Skeletal muscle satellite cell (primary cell): ENCODE measurements at regions not wholly inside any gene's neighbourhood (a gene's known extent, or its start where the extent isn't known, plus 50 kb on each side); places are given as distances from the start of the nearest gene placed in this dataset.

Experiments used
- H3K27me3 ChIP-seq: 2 replicates; pipeline ENCODE4 v1.7.0; 2013; ENCODE audit warnings: low read length; ENCODE audit not compliant: control insufficient read depth, insufficient read depth
- H3K36me3 ChIP-seq: 2 replicates; pipeline ENCODE4 v1.7.0; 2013; ENCODE audit warnings: mild to moderate bottlenecking, control low read depth, low read length; ENCODE audit not compliant: insufficient read depth
- H3K4me1 ChIP-seq: 2 replicates; pipeline ENCODE4 v1.7.0; 2013; ENCODE audit warnings: low read length; ENCODE audit not compliant: control insufficient read depth, insufficient read depth
- H3K4me2 ChIP-seq: 2 replicates; pipeline ENCODE4 v1.7.0; 2013; ENCODE audit warnings: mild to moderate bottlenecking, low read length
- H3K4me3 ChIP-seq: 2 replicates; pipeline ENCODE4 v1.7.0; 2013; ENCODE audit warnings: low read length
- H3K9ac ChIP-seq: 2 replicates; pipeline ENCODE4 v1.7.0; 2013; ENCODE audit warnings: mild to moderate bottlenecking, low read depth, low read length, moderate library complexity
- H3K9me3 ChIP-seq: replicated peaks from 2 replicates; pipeline ENCODE4 v1.7.0; 2013; ENCODE audit warnings: mild to moderate bottlenecking, control low read depth, low read length

DNA sequence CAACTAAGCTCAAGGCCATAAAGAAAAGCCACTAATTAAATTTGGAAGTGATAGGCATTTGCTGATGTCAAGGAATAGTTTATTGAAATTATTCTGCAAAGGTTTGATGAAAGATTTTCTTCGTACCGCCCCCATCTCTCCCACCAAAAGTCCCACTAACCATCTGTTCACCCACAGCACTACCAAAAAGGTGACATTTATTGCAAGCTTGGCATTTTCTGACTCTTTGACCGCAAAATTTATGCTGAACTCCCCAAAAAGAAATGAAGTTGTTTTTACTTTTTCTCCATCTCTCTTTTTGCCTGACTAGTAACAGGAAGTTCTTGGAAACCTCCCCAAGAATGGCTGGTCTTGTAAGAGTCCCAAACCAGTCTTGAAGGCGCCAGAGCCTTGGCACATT, 384.9 kb upstream of the SOX9 start:
- H3K9me3 ChIP-seq, result no peaks in the 10 kb centered on the region
- H3K27me3 ChIP-seq, result no peaks in the 10 kb centered on the region
- no peaks in the 10 kb centered on the region for H3K4me1 ChIP-seq
- no peak overlapping the region for H3K4me2 ChIP-seq
- no peak overlapping the region for H3K4me3 ChIP-seq
- H3K9ac ChIP-seq, result no peak overlapping the region
- H3K36me3 ChIP-seq, result no peaks in the 10 kb centered on the region

DNA sequence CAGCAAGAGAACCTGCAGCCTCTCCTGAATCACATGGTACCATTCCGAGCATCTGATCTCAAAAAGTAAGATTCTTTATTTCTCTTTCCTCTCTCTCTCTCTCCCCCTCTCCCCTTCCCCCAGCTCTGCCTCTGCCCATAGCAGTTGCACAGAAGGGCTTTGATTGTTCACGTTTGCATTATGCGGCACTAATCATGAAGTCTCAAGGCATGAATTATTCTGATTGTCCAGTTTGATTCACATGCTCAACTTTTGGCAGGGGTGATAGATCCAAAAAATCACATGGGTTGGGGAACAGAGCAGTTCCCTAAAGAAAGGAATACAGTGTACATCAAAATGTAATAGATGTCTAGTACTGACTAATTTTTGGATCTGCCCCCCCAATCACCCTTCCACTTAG, 380.0 kb upstream of the SOX9 start:
- H3K27me3 ChIP-seq, result no peaks in the 10 kb centered on the region
- H3K4me1 ChIP-seq, result no peaks in the 10 kb centered on the region
- no peak overlapping the region for H3K9ac ChIP-seq
- no peaks in the 10 kb centered on the region for H3K36me3 ChIP-seq
- H3K4me2 ChIP-seq, result no peak overlapping the region
- H3K9me3 ChIP-seq, result no peaks in the 10 kb centered on the region
- H3K4me3 ChIP-seq, result no peak overlapping the region

DNA sequence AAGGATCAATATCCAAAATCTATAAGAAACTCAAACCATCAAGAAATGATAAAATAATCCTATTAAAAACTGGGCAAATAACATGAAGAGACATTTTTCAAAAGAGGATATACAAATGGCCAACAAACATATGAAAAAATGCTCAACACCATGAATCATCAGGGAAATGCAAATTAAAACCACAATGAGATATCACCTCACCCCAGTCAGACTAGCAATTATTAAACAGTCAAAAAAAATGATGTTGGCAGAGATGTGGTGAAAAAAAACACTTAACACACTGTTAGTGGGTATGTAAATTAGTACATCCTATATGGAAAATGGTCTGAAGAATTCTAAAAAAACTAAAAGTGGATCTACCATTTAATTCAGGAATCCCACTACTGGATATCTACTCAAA, 379.0 kb upstream of the SOX9 start:
- no peak overlapping the region for H3K9ac ChIP-seq
- no peaks in the 10 kb centered on the region for H3K4me1 ChIP-seq
- no peak overlapping the region for H3K4me3 ChIP-seq
- H3K36me3 ChIP-seq, result no peaks in the 10 kb centered on the region
- no peaks in the 10 kb centered on the region for H3K9me3 ChIP-seq
- no peaks in the 10 kb centered on the region for H3K27me3 ChIP-seq
- no peak overlapping the region for H3K4me2 ChIP-seq

DNA sequence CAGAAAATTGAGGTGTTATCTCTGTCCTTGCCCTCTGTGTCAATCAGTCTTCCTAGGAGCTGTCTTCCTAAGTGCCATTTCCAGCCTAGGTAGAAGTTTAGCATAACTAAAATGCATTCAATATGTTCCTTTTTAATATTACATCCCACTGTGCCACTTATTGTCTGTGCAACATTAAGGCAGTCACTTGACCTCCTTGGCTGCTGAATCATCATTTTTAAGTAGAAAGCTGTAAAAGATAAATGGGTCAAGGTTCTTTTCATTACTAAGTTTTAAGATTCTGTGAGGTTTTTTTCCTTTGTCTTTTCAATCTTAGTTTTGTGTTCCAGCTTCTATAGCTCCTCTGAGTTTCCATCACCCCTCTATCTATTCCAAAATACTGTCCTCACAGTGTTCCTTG, 371.9 kb upstream of the SOX9 start:
- Histone ChIP-seq H3K4me1 (no peaks in the 10 kb centered on the region), H3K4me2 (no peak overlapping the region), H3K9ac (no peak overlapping the region), H3K27me3 (no peaks in the 10 kb centered on the region), H3K36me3 (no peaks in the 10 kb centered on the region), H3K9me3 (no peaks in the 10 kb centered on the region), H3K4me3 (no peak overlapping the region)

DNA sequence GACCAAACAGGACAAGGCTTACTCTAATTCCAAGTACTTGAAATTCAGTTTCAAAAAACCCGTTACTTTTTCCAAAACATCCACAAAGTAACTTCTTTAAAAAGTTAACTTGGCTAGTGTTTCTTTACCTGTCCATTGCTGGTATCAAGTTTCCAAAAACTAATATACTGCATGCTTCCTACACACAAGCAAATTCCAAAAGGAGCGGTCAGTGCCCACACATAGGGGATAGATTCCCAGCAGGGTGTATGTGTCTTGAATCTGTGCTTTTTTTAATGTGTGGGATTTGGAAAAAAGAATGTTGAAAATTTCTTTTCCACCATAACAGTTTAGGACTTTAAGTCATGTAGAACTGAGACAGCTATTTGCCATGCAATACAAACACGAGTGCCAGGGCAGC, 367.8 kb upstream of the SOX9 start:
- no peaks in the 10 kb centered on the region for H3K27me3 ChIP-seq
- H3K4me2 ChIP-seq, result no peak overlapping the region
- no peak overlapping the region for H3K9ac ChIP-seq
- H3K4me1 ChIP-seq, result no peaks in the 10 kb centered on the region
- H3K36me3 ChIP-seq, result no peaks in the 10 kb centered on the region
- H3K4me3 ChIP-seq, result no peak overlapping the region
- H3K9me3 ChIP-seq, result no peaks in the 10 kb centered on the region

DNA sequence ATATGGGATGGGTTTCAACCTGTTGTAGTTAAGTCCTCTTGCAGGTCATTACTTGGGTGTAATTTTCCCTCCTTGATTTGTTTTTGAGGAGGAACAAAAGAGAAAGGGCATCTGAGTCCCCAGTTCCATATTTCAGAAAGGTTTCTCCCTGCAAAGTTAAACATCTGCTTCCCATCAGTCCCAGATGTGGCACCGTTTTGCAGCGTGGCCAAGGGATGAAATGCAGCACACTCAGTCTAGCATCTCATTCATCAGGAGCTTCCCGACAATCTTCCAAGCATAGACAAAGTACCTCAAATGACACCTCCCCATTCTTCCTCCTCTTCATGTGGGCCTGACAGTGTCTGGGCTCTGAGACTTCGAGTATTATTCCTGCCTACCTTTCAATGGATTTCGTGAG, 363.7 kb upstream of the SOX9 start:
- no peaks in the 10 kb centered on the region for H3K36me3 ChIP-seq
- H3K4me3 ChIP-seq, result no peak overlapping the region
- H3K9ac ChIP-seq, result no peak overlapping the region
- no peaks in the 10 kb centered on the region for H3K4me1 ChIP-seq
- H3K9me3 ChIP-seq, result no peaks in the 10 kb centered on the region
- H3K4me2 ChIP-seq, result no peak overlapping the region
- no peaks in the 10 kb centered on the region for H3K27me3 ChIP-seq

DNA sequence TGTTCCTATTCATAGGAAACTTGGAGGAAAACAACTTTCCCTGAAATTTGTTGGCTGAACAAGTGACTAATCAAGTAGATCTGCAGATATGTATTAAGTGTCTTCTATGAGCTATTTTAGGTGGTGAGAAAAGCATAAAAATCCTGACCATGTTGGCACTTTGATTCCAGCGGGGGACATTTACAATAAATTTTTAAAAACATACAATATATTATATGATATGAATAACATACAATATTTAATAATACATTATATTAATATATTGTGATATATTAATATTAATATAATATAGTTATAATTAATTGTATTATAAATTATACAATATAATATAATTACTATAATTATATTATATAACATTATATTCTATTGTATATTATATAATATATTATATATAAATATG, 362.9 kb upstream of the SOX9 start:
- no peaks in the 10 kb centered on the region for H3K4me1 ChIP-seq
- no peak overlapping the region for H3K4me2 ChIP-seq
- H3K36me3 ChIP-seq, result no peaks in the 10 kb centered on the region
- no peaks in the 10 kb centered on the region for H3K9me3 ChIP-seq
- no peaks in the 10 kb centered on the region for H3K27me3 ChIP-seq
- no peak overlapping the region for H3K9ac ChIP-seq
- H3K4me3 ChIP-seq, result no peak overlapping the region

DNA sequence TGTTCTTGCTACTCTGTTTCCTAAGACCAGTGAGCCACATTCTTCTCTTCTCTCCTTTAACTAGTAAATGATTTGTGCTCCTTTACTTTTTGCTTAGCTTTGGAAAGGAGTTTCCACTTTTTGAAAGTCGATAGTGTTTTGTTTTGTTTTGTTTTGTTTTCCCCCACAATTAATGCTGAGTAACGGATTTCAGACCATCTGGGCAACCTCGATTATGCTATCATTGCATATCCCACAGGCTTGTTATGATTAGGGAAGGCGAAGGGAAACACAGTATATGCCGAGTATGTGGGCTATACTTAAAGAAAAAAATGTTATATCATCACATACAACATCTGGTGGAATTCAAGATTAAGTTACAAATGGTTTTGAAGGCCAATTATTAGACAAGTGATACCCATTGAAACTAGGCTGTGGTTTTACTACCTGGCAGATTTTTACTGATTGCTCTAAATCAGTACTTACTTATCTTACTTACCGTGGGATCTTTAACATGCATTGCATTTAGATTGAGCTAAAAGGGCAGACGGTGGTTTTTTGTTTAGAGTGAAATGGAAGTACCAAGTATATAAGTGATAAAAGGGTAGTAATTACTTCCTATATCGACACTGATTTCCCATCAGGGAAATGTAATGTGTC, 361.3 kb upstream of the SOX9 start:
- Histone ChIP-seq H3K9ac (no peak overlapping the region), H3K36me3 (no peaks in the 10 kb centered on the region), H3K4me2 (no peak overlapping the region), H3K4me3 (no peak overlapping the region), H3K9me3 (no peaks in the 10 kb centered on the region), H3K4me1 (no peaks in the 10 kb centered on the region), H3K27me3 (no peaks in the 10 kb centered on the region)

DNA sequence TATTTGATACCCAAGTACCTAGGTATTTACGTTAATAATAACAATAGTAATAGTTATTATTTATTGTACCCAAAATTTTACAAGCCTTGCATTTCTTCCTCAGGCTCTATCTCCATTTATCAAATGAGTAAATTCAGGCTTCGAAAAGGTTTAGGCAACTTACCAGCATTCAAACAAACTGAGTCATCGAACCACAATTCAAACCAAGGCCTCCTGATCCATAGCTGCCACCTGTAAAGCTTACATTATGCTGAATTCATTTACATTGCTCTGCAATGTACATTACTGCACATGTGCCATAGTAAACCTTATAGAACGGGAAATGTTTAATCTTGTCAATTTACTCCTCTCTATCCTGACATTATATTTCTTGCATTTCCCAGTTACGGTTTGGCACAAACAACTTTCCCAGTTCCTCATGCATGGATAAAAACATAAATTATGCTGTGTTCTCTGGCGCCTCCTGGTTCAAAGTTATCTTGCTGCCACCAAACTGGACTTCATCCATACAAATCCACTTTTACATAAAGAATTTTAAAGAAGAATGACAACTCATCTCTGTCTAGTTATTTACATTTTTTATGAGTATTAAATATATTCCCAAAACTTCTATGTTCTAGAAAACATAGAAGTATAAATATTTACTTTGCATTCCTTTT, 360.6 kb upstream of the SOX9 start:
- H3K4me1 ChIP-seq, result no peaks in the 10 kb centered on the region
- no peak overlapping the region for H3K9ac ChIP-seq
- no peaks in the 10 kb centered on the region for H3K27me3 ChIP-seq
- no peak overlapping the region for H3K4me2 ChIP-seq
- no peak overlapping the region for H3K4me3 ChIP-seq
- H3K36me3 ChIP-seq, result no peaks in the 10 kb centered on the region
- H3K9me3 ChIP-seq, result no peaks in the 10 kb centered on the region

DNA sequence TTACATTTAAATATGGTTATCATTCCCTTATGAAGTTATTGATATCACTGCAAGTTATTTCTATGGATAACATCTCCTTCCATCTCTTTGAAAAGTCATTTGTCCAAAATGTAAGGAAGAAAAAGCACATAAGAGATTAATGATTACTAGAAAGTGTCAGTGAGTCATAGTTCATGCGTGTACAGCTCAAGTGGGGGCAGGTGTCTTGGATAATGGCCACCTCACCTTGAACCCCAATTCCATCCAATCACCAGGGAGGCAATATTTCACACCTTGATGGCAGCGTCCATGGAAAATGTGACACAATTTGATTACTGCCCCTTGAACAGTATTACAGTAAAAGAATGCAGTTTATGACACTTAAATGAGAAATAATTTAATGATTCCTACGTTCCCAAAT, 358.3 kb upstream of the SOX9 start:
- H3K4me2 ChIP-seq, result no peak overlapping the region
- no peak overlapping the region for H3K9ac ChIP-seq
- H3K36me3 ChIP-seq, result no peaks in the 10 kb centered on the region
- H3K9me3 ChIP-seq, result no peaks in the 10 kb centered on the region
- peaks cover 3% of the 10 kb centered on the region for H3K4me1 ChIP-seq
- H3K27me3 ChIP-seq, result no peaks in the 10 kb centered on the region
- H3K4me3 ChIP-seq, result no peak overlapping the region

DNA sequence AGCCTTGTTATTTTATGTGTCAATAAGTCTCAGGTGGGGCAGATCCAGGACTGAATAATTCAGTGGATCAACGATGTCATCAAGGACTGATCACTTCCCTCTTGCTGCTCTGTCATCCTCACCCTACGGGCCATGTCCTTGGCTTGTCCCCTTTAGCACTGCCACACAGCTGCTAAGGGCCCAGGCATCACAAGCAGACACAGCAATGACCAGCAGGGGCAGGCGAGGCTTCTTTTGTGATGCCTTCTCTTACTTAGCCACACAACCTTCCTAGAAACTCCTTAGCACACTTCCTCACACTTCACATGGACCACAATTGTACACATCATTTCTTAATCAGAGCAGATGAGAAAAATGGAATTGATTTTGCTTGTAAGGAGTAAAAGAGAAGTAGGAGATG, 356.3 kb upstream of the SOX9 start:
- Histone ChIP-seq H3K4me2 (no peak overlapping the region), H3K9ac (no peak overlapping the region), H3K27me3 (no peaks in the 10 kb centered on the region), H3K9me3 (no peaks in the 10 kb centered on the region), H3K4me1 (peaks cover 3% of the 10 kb centered on the region), H3K36me3 (no peaks in the 10 kb centered on the region), H3K4me3 (no peak overlapping the region)

DNA sequence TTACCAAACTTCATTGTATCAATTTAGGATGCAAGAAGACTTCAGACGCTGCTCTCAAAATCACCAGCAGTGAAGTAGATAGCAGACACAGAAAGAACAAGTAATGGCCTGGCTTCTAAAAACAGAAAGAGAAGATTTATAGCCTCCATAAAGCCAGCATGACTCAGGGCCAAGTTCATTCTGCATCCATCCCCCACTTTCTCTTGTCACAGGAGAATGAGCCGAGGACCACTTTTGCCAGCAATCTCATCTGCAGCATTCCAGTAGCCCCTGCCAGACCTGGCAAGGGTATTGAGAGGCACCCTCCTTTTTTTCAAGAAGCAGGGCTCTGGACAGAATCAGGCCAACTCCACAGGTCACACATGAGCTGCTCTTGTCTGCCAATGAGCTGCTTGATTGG, 355.4 kb upstream of the SOX9 start:
- Histone ChIP-seq H3K4me2 (no peak overlapping the region), H3K27me3 (no peaks in the 10 kb centered on the region), H3K4me3 (no peak overlapping the region), H3K9ac (no peak overlapping the region), H3K36me3 (no peaks in the 10 kb centered on the region), H3K4me1 (peaks cover 3% of the 10 kb centered on the region), H3K9me3 (no peaks in the 10 kb centered on the region)
